Left lung (tissue), 4 donors: ENCODE measurements at regions not wholly inside any gene's neighbourhood (a gene's known extent, or its start where the extent isn't known, plus 50 kb on each side); places are given as distances from the start of the nearest gene placed in this dataset.

Source experiments
- ATAC-seq: fragments of 200-7000 bp; cut with Tn5 transposase; one replicate; pipeline ENCODE4 v1.9.1; 2020; ENCODE audit warnings: moderate library complexity
- DNase-seq, 4 donors: peaks; one replicate each; pipeline ENCODE4 v3.0.0-alpha.2; 2013 to 2020
- H3K27ac ChIP-seq, 2 donors: fragments of 200-600 bp; sonication (generic) in 1 of 2; one replicate each; pipeline versions ENCODE4 v1.5.0 to v1.8.0; 2020 to 2021
- H3K27me3 ChIP-seq, 2 donors: fragments of 200-600 bp; sonication (generic) in 1 of 2; one replicate each; pipeline versions ENCODE4 v1.5.0 to v1.8.0; 2020 to 2021
- H3K36me3 ChIP-seq, 2 donors: fragments of 200-600 bp; sonication (generic) in 1 of 2; one replicate each; pipeline versions ENCODE4 v1.5.0 to v1.8.0; 2020 to 2021
- H3K4me1 ChIP-seq, 2 donors: fragments of 200-600 bp; one replicate each; pipeline ENCODE4 v1.8.0; 2021
- H3K4me3 ChIP-seq, 2 donors: fragments of 200-600 bp; sonication (generic) in 1 of 2; one replicate each; pipeline versions ENCODE4 v1.5.0 to v1.8.0; 2020 to 2021; ENCODE audit warnings: mild to moderate bottlenecking in 1 of 2
- H3K9me3 ChIP-seq, 2 donors: fragments of 200-600 bp; sonication (generic) in 1 of 2; one replicate each; pipeline versions ENCODE4 v1.5.0 to v1.8.0; 2020 to 2021
- CTCF ChIP-seq, 2 donors: fragments of 200-600 bp; sonication (generic) in 1 of 2; IDR thresholded peaks; one replicate each; pipeline versions ENCODE4 v1.5.0 to v1.8.0; 2021; ENCODE audit warnings: antibody characterized with exemption in 2 of 2
- intact Hi-C, 2 donors: fragments of 100-400 bp; cut with DNase I; formaldehyde crosslinking; loops; one replicate each; pipeline versions ENCODE4 v1.11.2 to v1.14.2; 2022
- donor health status: DM: no; HTN: yes; CAD: no.
- donor health status: DM: no; HTN: no; CAD: no.

- intact Hi-C loops: no loop called here
- DNase-seq (peak in 3 of 4 donors; percentile 25 to 72 (median 65)), ATAC-seq (no peak)
- Histone ChIP-seq H3K4me3 (no peak overlapping the region), H3K27me3 (peaks cover 0 to 13% of the 10 kb centered on the region in 2 donors), H3K27ac (no peak overlapping the region), H3K36me3 (no peaks in the 10 kb centered on the region), H3K9me3 (no peaks in the 10 kb centered on the region), H3K4me1 (no peaks in the 10 kb centered on the region)
- TF ChIP-seq CTCF (IDR thresholded peaks at IDR 0.05): no peak
Observed at GRCh38 chr6:169921853-169922824, 170.7 kb downstream of the ERMARD start.

- intact Hi-C loops: no loop called here
- ATAC-seq (no peak), DNase-seq (peak in 1 of 4 donors; percentile 48)
- Histone ChIP-seq H3K27me3 (peaks cover 0 to 13% of the 10 kb centered on the region in 2 donors), H3K27ac (no peak overlapping the region), H3K9me3 (no peaks in the 10 kb centered on the region), H3K4me3 (no peak overlapping the region), H3K36me3 (no peaks in the 10 kb centered on the region), H3K4me1 (no peaks in the 10 kb centered on the region)
- TF ChIP-seq CTCF (IDR thresholded peaks at IDR 0.05): no peak
Observed at GRCh38 chr6:169921217-169921616, 169.8 kb downstream of the ERMARD start.

GRCh38 chr6:169920359-169921020 is 169.1 kb downstream of the ERMARD start:
- H3K27ac ChIP-seq: no peak overlapping the region
- H3K36me3 ChIP-seq: no peaks in the 10 kb centered on the region
- no peaks in the 10 kb centered on the region for H3K4me1 ChIP-seq
- ATAC-seq: no peak
- no peak for TF ChIP-seq CTCF (IDR thresholded peaks at IDR 0.05)
- H3K9me3 ChIP-seq: no peaks in the 10 kb centered on the region
- intact Hi-C loops: no loop called here
- no peak for DNase-seq
- peaks cover 0 to 13% of the 10 kb centered on the region in 2 donors for H3K27me3 ChIP-seq
- no peak overlapping the region for H3K4me3 ChIP-seq

DNA sequence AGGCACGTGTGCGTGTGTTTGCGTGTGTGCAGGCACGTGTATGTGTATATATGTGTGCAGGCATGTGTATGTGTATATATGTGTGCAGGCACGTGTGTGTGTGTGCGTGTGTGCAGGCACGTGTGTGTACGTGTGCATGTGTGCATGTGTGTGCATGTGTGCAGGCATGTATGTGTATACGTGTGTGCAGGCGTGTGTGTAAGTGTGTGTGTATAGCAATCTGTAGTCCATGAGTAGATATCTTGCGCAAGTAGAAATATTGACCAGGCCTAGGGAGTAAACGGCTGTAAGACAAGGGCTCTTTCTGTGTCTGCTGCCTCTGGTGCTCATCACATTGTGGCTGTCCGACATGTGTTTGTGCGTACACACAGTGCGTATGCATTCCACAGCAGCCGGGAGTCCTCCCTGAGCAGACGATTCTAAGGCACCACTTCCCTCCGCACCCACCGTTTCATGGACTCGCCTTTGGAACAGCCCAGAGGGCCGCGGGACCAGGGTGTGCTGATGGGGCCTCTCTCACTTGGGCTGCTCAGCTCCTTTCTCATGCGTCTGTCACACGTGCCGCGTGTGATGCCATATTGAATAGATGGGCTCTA is 167.6 kb downstream of the ERMARD start:
- H3K27me3 ChIP-seq: peaks cover 0 to 13% of the 10 kb centered on the region in 2 donors
- H3K4me1 ChIP-seq: no peaks in the 10 kb centered on the region

More for the DNA sequence above, 167.6 kb downstream of the ERMARD start:
- intact Hi-C loops: no loop called here
- DNase-seq (no peak), ATAC-seq (no peak)
- Histone ChIP-seq H3K9me3 (no peaks in the 10 kb centered on the region), H3K36me3 (no peaks in the 10 kb centered on the region), H3K27ac (no peak overlapping the region), H3K4me3 (no peak overlapping the region)
- no peak for TF ChIP-seq CTCF (IDR thresholded peaks at IDR 0.05)
